ENCODE measurements at regions not wholly inside any gene's neighbourhood (a gene's known extent, or its start where the extent isn't known, plus 50 kb on each side); places are given as distances from the start of the nearest gene placed in this dataset.

GRCh38 chr6:159099276-159099675, 54.5 kb upstream of the TAGAP start:
- TF ChIP-seq CTCF (IDR thresholded peaks at IDR 0.05) (no peak), POLR2AphosphoS5 (IDR thresholded peaks at IDR 0.05) (no peak)
